Natural killer cell treated with Interleukin-12 subunit alpha and Interleukin-12 subunit beta and Interleukin-15 and Interleukin-18, amount 100 ng/mL, for 72 hours (primary cell): ENCODE measurements at regions not wholly inside any gene's neighbourhood (a gene's known extent, or its start where the extent isn't known, plus 50 kb on each side); places are given as distances from the start of the nearest gene placed in this dataset.

ENCODE experiments used
- ATAC-seq, 2 donors: fragments of 150-1000 bp; cut with Tn5 transposase in 1 of 2; sonication (Bioruptor Pico), chemical (Tn5 transposase) in 1 of 2; 2 replicates each; pipeline ENCODE4 v1.10.0; 2021
- DNase-seq: peaks from one replicate; pipeline ENCODE4 v3.0.0; 2022; ENCODE audit warnings: low spot score
- H3K27ac Mint-ChIP-seq, 2 donors: 1 replicate in 1 of 2; 2 replicates in 1 of 2; pipeline ENCODE4 v1.8.0; 2022; ENCODE audit warnings: mixed read lengths in 2 of 2, mild to moderate bottlenecking in 1 of 2, moderate library complexity in 1 of 2
- H3K27me3 Mint-ChIP-seq, 2 donors: 1 replicate in 1 of 2; 2 replicates in 1 of 2; pipeline ENCODE4 v1.8.0; 2022; ENCODE audit warnings: mixed read lengths in 2 of 2
- H3K36me3 Mint-ChIP-seq: one replicate; pipeline ENCODE4 v1.8.0; 2022; ENCODE audit warnings: mixed read lengths
- H3K4me1 Mint-ChIP-seq, 2 donors: 1 replicate in 1 of 2; 2 replicates in 1 of 2; pipeline ENCODE4 v1.8.0; 2022; ENCODE audit warnings: low read depth in 2 of 2, mixed read lengths in 2 of 2, mild to moderate bottlenecking in 1 of 2
- H3K4me3 Mint-ChIP-seq: one replicate; pipeline ENCODE4 v1.8.0; 2022; ENCODE audit warnings: mixed read lengths
- H3K9me3 Mint-ChIP-seq: 2 replicates; pipeline ENCODE4 v1.8.0; 2022; ENCODE audit warnings: mixed read lengths

- H3K9me3 Mint-ChIP-seq, result no peaks in the 10 kb centered on the region
- H3K27me3 Mint-ChIP-seq, result peaks cover 13 to 21% of the 10 kb centered on the region in 2 donors
- DNase-seq (no peak), ATAC-seq (no peak)
- H3K27ac Mint-ChIP-seq, result no peak overlapping the region
- H3K36me3 Mint-ChIP-seq, result no peaks in the 10 kb centered on the region
- no peak overlapping the region for H3K4me3 Mint-ChIP-seq
- no peaks in the 10 kb centered on the region for H3K4me1 Mint-ChIP-seq
Measured at GRCh38 chr1:221187174-221187573, 307.9 kb downstream of the HLX start.

- ATAC-seq (peak in 1 of 2 donors; percentile 70), DNase-seq (no peak)
- Mint-ChIP-seq H3K27me3 (peaks cover 6 to 16% of the 10 kb centered on the region in 2 donors), H3K9me3 (no peaks in the 10 kb centered on the region), H3K27ac (no peak overlapping the region), H3K4me1 (no peaks in the 10 kb centered on the region), H3K36me3 (no peaks in the 10 kb centered on the region), H3K4me3 (no peak overlapping the region)
Measured at GRCh38 chr1:221188458-221188857, 309.2 kb downstream of the HLX start.

- Mint-ChIP-seq H3K4me1 (no peaks in the 10 kb centered on the region), H3K9me3 (no peaks in the 10 kb centered on the region), H3K27ac (no peak overlapping the region), H3K27me3 (peaks cover 2 to 4% of the 10 kb centered on the region in 2 donors), H3K4me3 (no peak overlapping the region), H3K36me3 (no peaks in the 10 kb centered on the region)
- ATAC-seq (no peak), DNase-seq (no peak)
Measured at GRCh38 chr1:221190249-221190648, 311.0 kb downstream of the HLX start.

GRCh38 chr1:221192055-221192454, 312.8 kb downstream of the HLX start:
- Mint-ChIP-seq H3K36me3 (no peaks in the 10 kb centered on the region), H3K9me3 (peaks cover 4% of the 10 kb centered on the region), H3K27ac (no peak overlapping the region), H3K4me1 (no peaks in the 10 kb centered on the region), H3K27me3 (no peaks in the 10 kb centered on the region), H3K4me3 (no peak overlapping the region)
- no peak for DNase-seq
- no peak for ATAC-seq

GRCh38 chr1:221200464-221200863, 321.2 kb downstream of the HLX start:
- peaks cover 4% of the 10 kb centered on the region for H3K9me3 Mint-ChIP-seq
- no peaks in the 10 kb centered on the region for H3K27me3 Mint-ChIP-seq
- ATAC-seq (no peak), DNase-seq (no peak)
- H3K27ac Mint-ChIP-seq, result no peak overlapping the region
- H3K4me3 Mint-ChIP-seq, result no peak overlapping the region
- H3K36me3 Mint-ChIP-seq, result no peaks in the 10 kb centered on the region
- no peaks in the 10 kb centered on the region for H3K4me1 Mint-ChIP-seq

- ATAC-seq (no peak), DNase-seq (no peak)
- Mint-ChIP-seq H3K27ac (no peak overlapping the region), H3K27me3 (no peaks in the 10 kb centered on the region), H3K36me3 (no peaks in the 10 kb centered on the region), H3K4me1 (no peaks in the 10 kb centered on the region), H3K4me3 (no peak overlapping the region), H3K9me3 (peaks cover under 1% of the 10 kb centered on the region)
Measured at GRCh38 chr1:221201773-221202172, 322.5 kb downstream of the HLX start.

- Mint-ChIP-seq H3K27ac (no peak overlapping the region), H3K4me3 (no peak overlapping the region), H3K27me3 (no peaks in the 10 kb centered on the region), H3K9me3 (no peaks in the 10 kb centered on the region), H3K36me3 (no peaks in the 10 kb centered on the region), H3K4me1 (no peaks in the 10 kb centered on the region)
- DNase-seq (peak; percentile 79), ATAC-seq (peak in 1 of 2 donors; percentile 45)
Measured at GRCh38 chr1:221203224-221204054, 324.2 kb downstream of the HLX start.

- Mint-ChIP-seq H3K9me3 (no peaks in the 10 kb centered on the region), H3K36me3 (no peaks in the 10 kb centered on the region), H3K4me3 (no peak overlapping the region), H3K27me3 (peaks cover 0 to 2% of the 10 kb centered on the region in 2 donors), H3K27ac (no peak overlapping the region), H3K4me1 (no peaks in the 10 kb centered on the region)
- ATAC-seq (no peak), DNase-seq (no peak)
Measured at GRCh38 chr1:221204055-221204833, 325.0 kb downstream of the HLX start.

GRCh38 chr1:221206076-221206475, 326.8 kb downstream of the HLX start:
- ATAC-seq (no peak), DNase-seq (no peak)
- H3K9me3 Mint-ChIP-seq, result no peaks in the 10 kb centered on the region
- H3K4me1 Mint-ChIP-seq, result no peaks in the 10 kb centered on the region
- no peak overlapping the region for H3K4me3 Mint-ChIP-seq
- H3K27me3 Mint-ChIP-seq, result peaks cover under 1 to 6% of the 10 kb centered on the region in 2 donors
- H3K27ac Mint-ChIP-seq, result no peak overlapping the region
- no peaks in the 10 kb centered on the region for H3K36me3 Mint-ChIP-seq

- no peaks in the 10 kb centered on the region for H3K9me3 Mint-ChIP-seq
- peaks cover 6 to 24% of the 10 kb centered on the region in 2 donors for H3K27me3 Mint-ChIP-seq
- DNase-seq (no peak), ATAC-seq (no peak)
- H3K36me3 Mint-ChIP-seq, result no peaks in the 10 kb centered on the region
- H3K4me3 Mint-ChIP-seq, result no peak overlapping the region
- H3K27ac Mint-ChIP-seq, result no peak overlapping the region
- no peaks in the 10 kb centered on the region for H3K4me1 Mint-ChIP-seq
Measured at GRCh38 chr1:221212926-221213325, 333.7 kb downstream of the HLX start.

- Mint-ChIP-seq H3K9me3 (no peaks in the 10 kb centered on the region), H3K36me3 (no peaks in the 10 kb centered on the region)
Measured at GRCh38 chr1:221217029-221217428, 337.8 kb downstream of the HLX start.

GRCh38 chr1:221223281-221223680, 344.0 kb downstream of the HLX start:
- H3K36me3 Mint-ChIP-seq, result no peaks in the 10 kb centered on the region
- no peak overlapping the region for H3K4me3 Mint-ChIP-seq
- no peak overlapping the region for H3K27ac Mint-ChIP-seq
- DNase-seq (no peak), ATAC-seq (no peak)
- peaks cover 0 to 3% of the 10 kb centered on the region in 2 donors for H3K27me3 Mint-ChIP-seq
- no peaks in the 10 kb centered on the region for H3K9me3 Mint-ChIP-seq
- H3K4me1 Mint-ChIP-seq, result no peaks in the 10 kb centered on the region

More at GRCh38 chr1:221217029-221217428, 337.8 kb downstream of the HLX start:
- ATAC-seq (no peak), DNase-seq (no peak)
- Mint-ChIP-seq H3K4me3 (no peak overlapping the region), H3K4me1 (no peaks in the 10 kb centered on the region), H3K27me3 (peaks cover 0 to 17% of the 10 kb centered on the region in 2 donors), H3K27ac (no peak overlapping the region)

GRCh38 chr1:221227460-221227859, 348.2 kb downstream of the HLX start:
- ATAC-seq (no peak), DNase-seq (no peak)
- no peaks in the 10 kb centered on the region for H3K4me1 Mint-ChIP-seq
- no peak overlapping the region for H3K27ac Mint-ChIP-seq
- H3K9me3 Mint-ChIP-seq, result no peaks in the 10 kb centered on the region
- H3K27me3 Mint-ChIP-seq, result peaks cover 0 to 3% of the 10 kb centered on the region in 2 donors
- H3K36me3 Mint-ChIP-seq, result no peaks in the 10 kb centered on the region
- no peak overlapping the region for H3K4me3 Mint-ChIP-seq

- Mint-ChIP-seq H3K4me3 (no peak overlapping the region), H3K36me3 (no peaks in the 10 kb centered on the region), H3K4me1 (no peaks in the 10 kb centered on the region), H3K9me3 (no peaks in the 10 kb centered on the region), H3K27ac (no peak overlapping the region), H3K27me3 (peaks cover 0 to 3% of the 10 kb centered on the region in 2 donors)
- no peak for ATAC-seq
- DNase-seq, result no peak
Measured at GRCh38 chr1:221227872-221228337, 348.7 kb downstream of the HLX start.
